ENCODE measurements at regions not wholly inside any gene's neighbourhood (a gene's known extent, or its start where the extent isn't known, plus 50 kb on each side); places are given as distances from the start of the nearest gene placed in this dataset.
A peak's percentile ranks its signal among the peaks of the same experiment; 100 is the strongest.

GRCh38 chr2:195561116-195561921 lies 95.7 kb upstream of the SLC39A10 start (continued):
- TF ChIP-seq, protein P1, sequence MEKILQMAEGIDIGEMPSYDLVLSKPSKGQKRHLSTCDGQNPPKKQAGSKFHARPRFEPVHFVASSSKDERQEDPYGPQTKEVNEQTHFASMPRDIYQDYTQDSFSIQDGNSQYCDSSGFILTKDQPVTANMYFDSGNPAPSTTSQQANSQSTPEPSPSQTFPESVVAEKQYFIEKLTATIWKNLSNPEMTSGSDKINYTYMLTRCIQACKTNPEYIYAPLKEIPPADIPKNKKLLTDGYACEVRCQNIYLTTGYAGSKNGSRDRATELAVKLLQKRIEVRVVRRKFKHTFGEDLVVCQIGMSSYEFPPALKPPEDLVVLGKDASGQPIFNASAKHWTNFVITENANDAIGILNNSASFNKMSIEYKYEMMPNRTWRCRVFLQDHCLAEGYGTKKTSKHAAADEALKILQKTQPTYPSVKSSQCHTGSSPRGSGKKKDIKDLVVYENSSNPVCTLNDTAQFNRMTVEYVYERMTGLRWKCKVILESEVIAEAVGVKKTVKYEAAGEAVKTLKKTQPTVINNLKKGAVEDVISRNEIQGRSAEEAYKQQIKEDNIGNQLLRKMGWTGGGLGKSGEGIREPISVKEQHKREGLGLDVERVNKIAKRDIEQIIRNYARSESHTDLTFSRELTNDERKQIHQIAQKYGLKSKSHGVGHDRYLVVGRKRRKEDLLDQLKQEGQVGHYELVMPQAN (conservative IDR thresholded peaks at IDR 0.05), result no peak
- TF ChIP-seq RB1 (IDR thresholded peaks at IDR 0.05; ENCODE audit: borderline replicate concordance) (peak; percentile 41; the same call in 1 of the 2 replicates), MTA2 (IDR thresholded peaks at IDR 0.05; ENCODE audit: low read depth) (peak; percentile 94), IRF3 (IDR thresholded peaks at IDR 0.05) (no peak), CHD1 (IDR thresholded peaks at IDR 0.05; ENCODE audit: low read depth, low read length) (no peak), HSF1 (IDR thresholded peaks at IDR 0.05; ENCODE audit: low read depth, low read length) (no peak), NBN (IDR thresholded peaks at IDR 0.05) (peak; percentile 83), MTA3 (IDR thresholded peaks at IDR 0.05; ENCODE audit: borderline replicate concordance, low read length) (no peak; the same call in 1 of the 2 replicates), IRF5 (IDR thresholded peaks at IDR 0.05; ENCODE audit: borderline replicate concordance) (no peak), TAF1 (IDR thresholded peaks at IDR 0.05; ENCODE audit: borderline replicate concordance, low read depth, low read length) (0 out of 2 replicates have a peak, but pooled peaks have one; percentile 16), PAX8 (IDR thresholded peaks at IDR 0.05) (no peak), ZNF384 (IDR thresholded peaks at IDR 0.05; ENCODE audit: borderline replicate concordance, low read depth, low read length) (peak; percentile 36; the same call in 1 of the 2 replicates), RUNX3 (IDR thresholded peaks at IDR 0.05; ENCODE audit: low read length) (no peak; the same call in 1 of the 2 replicates), USF1 (IDR thresholded peaks at IDR 0.05; ENCODE audit: borderline replicate concordance, extremely low read length, insufficient read depth, low read depth, low read length) (peak; percentile 16), SMARCA5 (IDR thresholded peaks at IDR 0.05) (peak; percentile 41; the same call in 1 of the 2 replicates)
- TF ChIP-seq, protein P2, sequence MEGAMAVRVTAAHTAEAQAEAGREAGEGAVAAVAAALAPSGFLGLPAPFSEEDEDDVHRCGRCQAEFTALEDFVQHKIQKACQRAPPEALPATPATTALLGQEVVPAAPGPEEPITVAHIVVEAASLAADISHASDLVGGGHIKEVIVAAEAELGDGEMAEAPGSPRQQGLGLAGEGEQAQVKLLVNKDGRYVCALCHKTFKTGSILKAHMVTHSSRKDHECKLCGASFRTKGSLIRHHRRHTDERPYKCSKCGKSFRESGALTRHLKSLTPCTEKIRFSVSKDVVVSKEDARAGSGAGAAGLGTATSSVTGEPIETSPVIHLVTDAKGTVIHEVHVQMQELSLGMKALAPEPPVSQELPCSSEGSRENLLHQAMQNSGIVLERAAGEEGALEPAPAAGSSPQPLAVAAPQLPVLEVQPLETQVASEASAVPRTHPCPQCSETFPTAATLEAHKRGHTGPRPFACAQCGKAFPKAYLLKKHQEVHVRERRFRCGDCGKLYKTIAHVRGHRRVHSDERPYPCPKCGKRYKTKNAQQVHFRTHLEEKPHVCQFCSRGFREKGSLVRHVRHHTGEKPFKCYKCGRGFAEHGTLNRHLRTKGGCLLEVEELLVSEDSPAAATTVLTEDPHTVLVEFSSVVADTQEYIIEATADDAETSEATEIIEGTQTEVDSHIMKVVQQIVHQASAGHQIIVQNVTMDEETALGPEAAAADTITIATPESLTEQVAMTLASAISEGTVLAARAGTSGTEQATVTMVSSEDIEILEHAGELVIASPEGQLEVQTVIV (IDR thresholded peaks at IDR 0.05; ENCODE audit: borderline replicate concordance, partially characterized antibody), result no peak
- TF ChIP-seq, protein P3, sequence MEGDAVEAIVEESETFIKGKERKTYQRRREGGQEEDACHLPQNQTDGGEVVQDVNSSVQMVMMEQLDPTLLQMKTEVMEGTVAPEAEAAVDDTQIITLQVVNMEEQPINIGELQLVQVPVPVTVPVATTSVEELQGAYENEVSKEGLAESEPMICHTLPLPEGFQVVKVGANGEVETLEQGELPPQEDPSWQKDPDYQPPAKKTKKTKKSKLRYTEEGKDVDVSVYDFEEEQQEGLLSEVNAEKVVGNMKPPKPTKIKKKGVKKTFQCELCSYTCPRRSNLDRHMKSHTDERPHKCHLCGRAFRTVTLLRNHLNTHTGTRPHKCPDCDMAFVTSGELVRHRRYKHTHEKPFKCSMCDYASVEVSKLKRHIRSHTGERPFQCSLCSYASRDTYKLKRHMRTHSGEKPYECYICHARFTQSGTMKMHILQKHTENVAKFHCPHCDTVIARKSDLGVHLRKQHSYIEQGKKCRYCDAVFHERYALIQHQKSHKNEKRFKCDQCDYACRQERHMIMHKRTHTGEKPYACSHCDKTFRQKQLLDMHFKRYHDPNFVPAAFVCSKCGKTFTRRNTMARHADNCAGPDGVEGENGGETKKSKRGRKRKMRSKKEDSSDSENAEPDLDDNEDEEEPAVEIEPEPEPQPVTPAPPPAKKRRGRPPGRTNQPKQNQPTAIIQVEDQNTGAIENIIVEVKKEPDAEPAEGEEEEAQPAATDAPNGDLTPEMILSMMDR (IDR thresholded peaks at IDR 0.05 in 2 of 3, conservative IDR thresholded peaks at IDR 0.05 in 1 of 3; ENCODE audit: control insufficient read depth in 2 of 3, extremely low read depth in 1 of 3, insufficient read depth in 1 of 3, low read depth in 3 of 3, low read length in 3 of 3), result no peak

All from GM12878 (cell line).